HL-60 (cell line): ENCODE measurements at regions not wholly inside any gene's neighbourhood (a gene's known extent, or its start where the extent isn't known, plus 50 kb on each side); places are given as distances from the start of the nearest gene placed in this dataset.

ENCODE experiments used
- DNase-seq, 2 experiments: peaks; one replicate each; pipeline ENCODE4 v3.0.0-alpha.2; 2010 to 2020; ENCODE audit warnings: low read depth in 1 of 2, low spot score in 1 of 2
- H3K27ac ChIP-seq: fragments of 250-450 bp; sonication (Bioruptor Pico); replicated peaks from 2 replicates; pipeline ENCODE4 v1.5.1; 2020; ENCODE audit warnings: mild to moderate bottlenecking, moderate library complexity
- H3K27me3 ChIP-seq: fragments of 250-450 bp; sonication (Bioruptor Pico); 2 replicates; pipeline ENCODE4 v1.5.1; 2021; ENCODE audit warnings: mild to moderate bottlenecking, moderate library complexity; ENCODE audit not compliant: insufficient read depth, poor library complexity, severe bottlenecking
- H3K4me3 ChIP-seq: replicated peaks from 2 replicates; pipeline ENCODE4 v1.5.1; 2011; ENCODE audit warnings: mild to moderate bottlenecking, control low read depth, low read length; ENCODE audit not compliant: insufficient read depth
- CTCF ChIP-seq: IDR thresholded peaks from one replicate; pipeline ENCODE4 v1.5.1; 2011; ENCODE audit warnings: low read length, control low read depth, inconsistent platforms; ENCODE audit not compliant: insufficient read depth
- GABPA ChIP-seq: IDR thresholded peaks from 2 replicates; pipeline ENCODE4 v1.6.1; 2012; ENCODE audit warnings: low read depth
- POLR2AphosphoS5 ChIP-seq: IDR thresholded peaks from 2 replicates; pipeline ENCODE4 v1.6.1; 2012; ENCODE audit warnings: low read depth
- REST ChIP-seq: IDR thresholded peaks from 2 replicates; pipeline ENCODE4 v1.6.1; 2012; ENCODE audit warnings: low read depth; ENCODE audit not compliant: insufficient replicate concordance
- SPI1 ChIP-seq: IDR thresholded peaks from 2 replicates; pipeline ENCODE4 v1.6.1; 2012; ENCODE audit warnings: low read depth, mild to moderate bottlenecking, borderline replicate concordance

DNA sequence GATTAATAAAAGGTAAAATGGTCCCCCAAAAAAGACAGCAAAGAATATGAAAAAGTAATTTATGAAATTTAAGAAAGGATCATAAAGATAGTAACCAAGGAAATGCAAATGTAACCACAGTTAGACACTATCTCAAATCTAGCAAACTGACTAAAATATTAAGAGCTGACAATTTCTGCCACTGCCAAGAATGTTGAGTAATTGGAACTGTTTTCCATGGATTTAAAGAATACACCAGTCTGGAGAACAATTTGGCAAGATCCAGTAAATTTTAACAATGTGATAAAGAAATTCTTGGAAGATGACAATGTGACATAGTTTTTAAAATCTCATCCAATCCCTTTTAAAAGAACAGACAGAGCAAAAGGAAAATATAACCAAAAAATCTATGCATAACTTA is 798.0 kb upstream of the MGAT4C start:
- H3K27ac ChIP-seq: no peak overlapping the region
- no peak overlapping the region for H3K4me3 ChIP-seq
- DNase-seq: no peak
- H3K27me3 ChIP-seq: no peaks in the 10 kb centered on the region
- TF ChIP-seq SPI1 (no peak), REST (no peak), POLR2AphosphoS5 (no peak), CTCF (no peak), GABPA (no peak)

GRCh38 chr12:87051621-87052020 is 795.4 kb upstream of the MGAT4C start:
- no peak for TF ChIP-seq CTCF
- TF ChIP-seq GABPA: no peak
- no peak for TF ChIP-seq POLR2AphosphoS5
- TF ChIP-seq SPI1: no peak
- no peak for TF ChIP-seq REST
- no peaks in the 10 kb centered on the region for H3K27me3 ChIP-seq
- DNase-seq: no peak
- H3K27ac ChIP-seq: no peak overlapping the region
- no peak overlapping the region for H3K4me3 ChIP-seq

DNA sequence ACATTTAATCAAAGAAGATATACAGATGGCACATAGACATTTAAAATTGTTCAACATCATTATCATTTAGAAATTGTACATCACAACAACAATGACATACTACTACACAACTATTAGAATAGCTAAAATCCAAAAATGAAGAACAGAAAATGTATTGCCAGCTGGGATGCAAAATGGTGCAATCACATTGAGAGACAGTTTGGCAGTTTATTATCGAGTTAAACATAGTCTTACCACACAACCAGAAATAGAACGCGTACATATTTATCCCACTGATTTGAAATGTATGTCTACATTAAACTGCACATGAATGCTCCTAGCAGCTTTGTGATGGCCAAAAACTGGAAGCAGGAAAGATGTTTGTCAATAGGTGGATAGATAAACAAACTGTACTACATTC is 791.5 kb upstream of the MGAT4C start:
- H3K27me3 ChIP-seq: no peaks in the 10 kb centered on the region
- TF ChIP-seq CTCF: no peak
- no peak for TF ChIP-seq REST
- TF ChIP-seq SPI1: no peak
- TF ChIP-seq GABPA: no peak
- no peak for TF ChIP-seq POLR2AphosphoS5
- no peak for DNase-seq
- H3K4me3 ChIP-seq: no peak overlapping the region
- no peak overlapping the region for H3K27ac ChIP-seq
